H4 (cell line): ENCODE measurements at regions not wholly inside any gene's neighbourhood (a gene's known extent, or its start where the extent isn't known, plus 50 kb on each side); places are given as distances from the start of the nearest gene placed in this dataset.
"Not testable (repeated sequence)": the region's sequence is repeated elsewhere in the genome, so short reads cannot be mapped to it uniquely, and the experiment has no call there.

Experiments
- DNase-seq: peaks from one replicate; pipeline ENCODE4 v3.0.0-alpha.2; 2015; ENCODE audit warnings: low spot score

GRCh38 chr6:116982401-116982800, 105.4 kb downstream of the RFX6 start:
- DNase-seq = no peak

DNA sequence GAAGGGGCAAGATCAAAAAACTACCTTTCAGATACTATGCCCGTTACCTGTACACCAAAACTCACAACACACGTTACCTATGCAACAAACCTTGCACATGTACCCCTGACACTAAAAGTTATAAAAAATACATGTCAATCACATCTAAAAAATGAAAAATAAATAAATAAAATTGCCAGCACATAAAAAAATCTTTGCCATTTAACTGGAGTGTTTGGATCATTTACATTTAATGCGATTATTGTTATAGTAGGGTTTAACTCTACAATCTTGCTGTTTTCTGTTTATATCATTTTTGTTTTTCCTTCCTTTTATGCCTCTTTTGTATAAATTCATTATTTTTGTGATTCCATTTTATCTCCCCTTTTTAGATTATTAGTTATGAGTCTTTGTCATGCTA, 106.3 kb downstream of the RFX6 start:
- DNase-seq = no peak

- DNase-seq = no peak
These were observed 109.8 kb downstream of the RFX6 start for GRCh38 chr6:116986819-116987218.

GRCh38 chr6:116990679-116991078, 113.6 kb downstream of the RFX6 start:
- no peak for DNase-seq

- no peak for DNase-seq
These were observed 115.5 kb downstream of the RFX6 start for GRCh38 chr6:116992546-116992945.

DNA sequence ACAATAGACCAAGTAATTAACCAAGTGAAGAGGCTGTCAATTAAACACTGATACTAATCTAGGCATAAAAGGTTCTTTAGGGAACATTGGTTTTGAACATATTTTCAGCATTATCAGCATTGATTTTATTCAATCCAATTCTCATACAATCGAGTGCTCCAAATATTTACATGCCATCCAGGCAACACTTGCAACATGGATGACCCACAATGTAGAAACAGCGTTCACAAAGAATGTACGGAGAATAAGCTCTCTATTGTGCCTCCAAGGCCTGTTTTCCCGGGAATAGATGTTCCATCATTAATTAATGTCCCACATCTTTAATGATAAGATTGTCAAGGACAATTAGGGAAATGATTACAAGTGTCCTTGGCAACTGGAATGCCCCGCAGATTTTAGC, 117.4 kb downstream of the RFX6 start:
- DNase-seq = no peak

DNA sequence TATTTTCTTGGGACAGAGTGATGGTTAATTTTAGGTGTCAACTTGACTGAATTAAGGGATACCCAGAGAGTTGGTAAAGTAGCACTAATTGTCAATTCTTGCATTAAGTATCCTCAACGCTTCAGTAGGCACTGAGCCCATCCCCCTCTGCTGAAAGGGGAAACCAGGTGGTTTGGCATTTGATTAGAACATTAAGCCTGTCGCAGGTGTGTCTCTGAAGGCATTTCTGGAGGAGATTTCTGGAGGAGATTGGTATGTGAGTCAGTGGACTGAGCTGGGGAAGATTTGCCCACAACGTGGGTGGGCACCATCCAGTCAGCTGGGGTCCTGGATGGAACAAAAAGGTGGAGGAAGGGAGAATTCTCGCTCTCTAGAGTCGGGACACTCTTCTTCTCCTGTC, 119.8 kb downstream of the RFX6 start:
- DNase-seq = no peak

DNA sequence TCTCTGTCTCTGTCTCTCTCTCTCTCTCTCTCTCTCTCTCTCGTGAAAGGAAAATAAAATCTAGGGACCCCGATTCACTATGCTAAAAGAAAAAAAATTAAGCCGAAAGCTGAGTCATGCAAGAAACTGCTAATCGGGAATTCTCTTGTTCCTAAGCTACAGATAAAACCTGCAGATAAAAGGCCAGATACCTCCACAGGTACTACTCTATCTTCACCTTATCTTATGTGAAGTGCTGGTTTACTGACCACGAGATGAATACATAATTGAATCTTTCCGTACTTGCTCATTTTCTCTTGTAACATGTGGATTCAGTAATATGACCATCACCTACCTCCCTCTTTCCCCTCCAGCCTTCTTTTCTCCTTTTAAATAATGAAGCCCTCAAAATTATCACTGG, 120.5 kb downstream of the RFX6 start:
- DNase-seq = no peak

DNA sequence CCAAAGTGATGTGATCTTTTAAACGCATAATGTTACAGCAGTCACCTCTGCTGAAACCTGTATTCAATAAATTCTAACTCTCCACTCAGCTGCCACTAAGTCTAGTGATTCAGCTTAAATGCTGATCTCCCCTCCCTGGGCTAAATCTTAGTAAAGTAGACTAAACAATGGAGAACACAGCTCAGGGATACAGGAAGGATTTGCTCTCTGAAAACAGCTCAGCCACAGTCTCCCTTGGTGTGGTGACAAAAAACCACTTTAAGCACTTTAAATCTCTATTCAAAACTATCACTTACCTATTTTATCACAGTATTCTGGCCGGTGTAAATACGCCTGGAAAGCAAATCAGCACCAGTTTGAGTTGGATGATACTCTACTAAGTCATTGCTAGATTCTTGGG, 130.6 kb downstream of the RFX6 start:
- DNase-seq = no peak

- DNase-seq = no peak
These were observed 131.6 kb downstream of the RFX6 start for GRCh38 chr6:117008618-117009017.

DNA sequence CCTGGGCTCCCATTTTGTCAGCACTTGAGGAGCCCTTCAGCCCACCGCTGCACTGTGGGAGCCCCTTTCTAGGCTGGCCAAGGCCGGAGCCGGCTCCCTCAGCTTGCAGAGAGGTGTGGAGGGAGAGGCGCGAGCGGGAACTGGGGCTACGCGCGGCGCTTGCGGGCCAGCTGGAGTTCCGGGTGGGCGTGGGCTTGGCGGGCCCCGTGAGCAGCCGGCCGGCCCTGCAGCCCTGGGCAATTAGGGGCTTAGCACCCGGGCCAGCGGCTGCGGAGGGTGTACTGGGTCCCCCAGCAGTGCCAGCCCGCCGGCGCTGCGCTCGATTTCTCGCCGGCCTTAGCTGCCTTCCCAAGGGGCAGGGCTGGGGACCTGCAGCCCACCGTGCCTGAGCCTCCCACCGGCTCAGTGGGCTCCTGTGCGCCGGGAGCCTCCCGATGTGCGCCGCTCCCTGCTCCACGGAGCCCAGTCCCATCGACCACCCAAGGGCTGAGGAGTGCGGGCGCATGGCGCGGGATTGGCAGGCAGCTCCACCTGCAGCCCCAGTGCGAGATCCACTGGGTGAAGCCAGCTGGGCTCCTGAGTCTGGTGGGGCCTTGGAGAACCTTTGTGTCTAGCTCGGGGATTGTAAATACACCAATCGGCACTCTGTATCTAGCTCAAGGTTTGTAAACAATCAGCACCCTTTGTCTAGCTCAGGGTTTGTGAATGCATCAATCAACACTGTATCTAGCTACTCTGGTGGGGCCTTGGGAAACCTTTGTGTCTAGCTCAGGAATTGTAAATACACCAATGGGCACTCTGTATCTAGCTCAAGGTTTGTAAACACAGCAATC, 137.8 kb downstream of the RFX6 start:
- DNase-seq = not testable (repeated sequence)

- not testable (repeated sequence) for DNase-seq
These were observed 138.4 kb downstream of the RFX6 start for GRCh38 chr6:117015474-117015804.

- no peak for DNase-seq
These were observed 141.7 kb downstream of the RFX6 start for GRCh38 chr6:117018771-117019170.

DNA sequence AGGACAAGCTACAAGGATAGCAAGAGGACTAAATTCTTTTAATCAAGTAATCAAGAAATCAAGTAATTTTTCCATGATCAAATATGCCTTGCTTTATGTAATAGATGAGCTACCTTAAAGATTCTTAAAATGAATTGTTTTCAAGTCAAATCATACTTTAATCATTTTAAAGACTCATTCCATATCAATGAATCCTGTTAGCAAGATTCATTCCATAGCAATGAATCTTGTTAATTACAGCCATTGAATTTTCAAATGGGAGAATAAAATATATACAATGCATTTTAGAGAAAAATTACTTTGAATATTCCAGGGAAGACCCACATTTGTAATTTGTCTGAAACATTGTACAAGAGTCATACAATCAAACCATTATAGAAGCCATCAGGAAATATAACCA, 145.7 kb downstream of the RFX6 start:
- DNase-seq = no peak

GRCh38 chr6:117025310-117025709, 148.3 kb downstream of the RFX6 start:
- no peak for DNase-seq

GRCh38 chr6:117028256-117028655, 151.2 kb downstream of the RFX6 start:
- DNase-seq = no peak

GRCh38 chr6:117034547-117034946, 157.5 kb downstream of the RFX6 start:
- DNase-seq = no peak

GRCh38 chr6:117034971-117035370, 157.9 kb downstream of the RFX6 start:
- DNase-seq = no peak

DNA sequence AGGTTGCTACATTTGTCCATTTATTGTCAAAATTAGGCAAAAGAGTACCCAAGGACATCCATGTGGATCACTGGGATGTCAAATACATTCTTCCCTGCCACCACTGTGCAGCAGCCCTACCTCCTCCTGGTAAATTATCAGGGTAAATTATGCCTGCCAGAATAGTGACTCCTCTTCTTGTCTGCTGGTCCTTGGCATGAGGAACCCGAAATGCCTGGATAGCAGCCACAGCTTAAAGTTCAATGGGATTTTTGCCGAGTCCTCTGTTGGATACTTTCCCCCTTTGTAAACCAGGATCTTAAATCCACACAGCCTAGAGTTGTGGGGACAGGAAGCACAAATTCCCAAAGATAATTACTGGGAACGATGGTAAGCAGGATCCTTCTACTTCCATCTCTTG, 173.3 kb downstream of the RFX6 start:
- no peak for DNase-seq

DNA sequence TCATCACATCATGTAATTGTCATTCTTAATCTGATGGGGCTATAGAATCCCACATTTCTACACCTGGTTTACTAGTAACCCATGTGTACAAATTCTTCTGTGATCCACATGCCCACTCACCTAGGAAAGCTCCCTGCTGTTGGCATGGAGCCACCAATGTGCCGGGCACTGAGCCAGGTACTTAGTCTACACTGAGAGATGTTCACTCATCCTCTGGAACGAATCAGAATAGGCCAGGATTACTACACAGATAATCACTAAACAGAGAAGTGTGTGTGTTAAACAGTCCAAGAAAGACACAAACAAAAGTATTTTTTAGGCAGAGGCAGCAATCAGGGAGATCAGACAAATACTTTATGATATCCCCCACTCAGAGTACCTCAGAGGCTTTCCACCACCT, 193.2 kb upstream of the VGLL2 start:
- DNase-seq = no peak

GRCh38 chr6:117072781-117073180, 192.6 kb upstream of the VGLL2 start:
- DNase-seq = no peak

DNA sequence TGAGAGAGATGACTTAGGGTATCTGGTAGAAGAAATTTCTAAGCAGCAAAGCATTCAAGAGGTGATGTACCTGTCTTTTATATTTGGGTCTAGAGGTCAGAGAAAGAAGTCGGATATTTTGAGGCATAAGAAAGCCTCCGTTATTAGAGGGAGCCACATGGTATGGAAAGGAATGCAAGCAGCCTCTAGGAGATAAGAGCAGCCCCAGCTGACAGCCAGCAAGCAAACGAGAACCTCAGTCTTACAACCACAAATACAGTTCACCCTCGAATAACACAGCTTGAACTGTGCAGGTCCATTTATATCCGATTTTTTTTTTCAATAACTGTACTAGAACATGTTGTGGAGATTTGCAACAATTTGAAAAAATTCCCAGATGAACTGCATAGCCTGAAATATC, 190.7 kb upstream of the VGLL2 start:
- DNase-seq = no peak

DNA sequence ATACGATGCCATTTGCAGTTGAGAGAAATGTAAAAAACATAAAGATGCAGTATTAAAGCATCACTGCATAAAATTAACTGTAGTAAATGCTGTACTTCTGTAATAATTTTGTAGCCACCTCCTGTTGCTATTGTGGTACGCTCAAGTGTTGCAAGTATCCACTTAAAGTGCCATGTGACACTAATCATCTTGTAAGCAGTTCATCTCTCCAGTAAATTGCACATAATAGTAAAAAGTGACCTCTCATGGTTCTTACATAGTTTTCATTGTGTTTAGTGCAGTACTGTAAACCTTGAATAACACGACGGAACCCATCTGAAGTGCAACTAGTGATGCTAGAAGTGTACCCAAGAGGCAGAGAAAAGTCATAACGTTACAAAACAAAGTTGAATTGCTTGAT, 190.1 kb upstream of the VGLL2 start:
- DNase-seq = no peak

- DNase-seq = no peak
These were observed 189.3 kb upstream of the VGLL2 start for GRCh38 chr6:117076076-117076475.
